Upper lobe of left lung (tissue), 4 donors: ENCODE measurements at regions not wholly inside any gene's neighbourhood (a gene's known extent, or its start where the extent isn't known, plus 50 kb on each side); places are given as distances from the start of the nearest gene placed in this dataset.

Experiments used
- EP300 ChIP-seq, 4 donors: sonication (generic); formaldehyde crosslinking; IDR thresholded peaks; one replicate each; pipeline ENCODE4 v1.5.1; 2017; ENCODE audit warnings: antibody characterized with exemption in 4 of 4, control low read depth in 2 of 4
- TF ChIP-seq, protein P1 (sequence below), 6 experiments: fragments of 450-650 bp in 4 of 6; fragments of 200-600 bp in 2 of 6; sonication (generic) in 2 of 6; IDR thresholded peaks; one replicate each; pipeline ENCODE4 v1.5.1; 2016 to 2019; ENCODE audit warnings: antibody characterized with exemption in 6 of 6

DNA sequence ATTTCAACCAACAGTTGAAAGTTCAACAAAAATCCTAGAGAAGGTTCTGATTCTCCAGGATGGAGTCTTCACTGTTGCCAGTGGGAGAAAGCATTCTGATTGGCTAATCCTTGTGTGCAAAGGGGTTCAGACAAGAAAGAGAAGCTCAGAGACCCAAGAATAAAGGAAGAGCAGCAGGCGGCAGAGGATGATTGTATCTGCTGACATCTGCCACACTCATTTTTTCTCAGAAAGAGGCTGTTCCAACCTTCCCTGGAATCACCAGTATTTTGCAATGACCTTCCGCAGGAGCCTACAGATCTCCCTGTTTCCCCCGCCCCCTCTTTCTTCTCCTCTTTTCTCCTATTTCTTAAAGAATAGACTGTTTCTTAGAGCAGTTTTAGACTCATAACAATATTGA, 376.7 kb downstream of the CDH26 start:
- TF ChIP-seq EP300 (IDR thresholded peaks at IDR 0.05): no peak
- TF ChIP-seq, protein P1, sequence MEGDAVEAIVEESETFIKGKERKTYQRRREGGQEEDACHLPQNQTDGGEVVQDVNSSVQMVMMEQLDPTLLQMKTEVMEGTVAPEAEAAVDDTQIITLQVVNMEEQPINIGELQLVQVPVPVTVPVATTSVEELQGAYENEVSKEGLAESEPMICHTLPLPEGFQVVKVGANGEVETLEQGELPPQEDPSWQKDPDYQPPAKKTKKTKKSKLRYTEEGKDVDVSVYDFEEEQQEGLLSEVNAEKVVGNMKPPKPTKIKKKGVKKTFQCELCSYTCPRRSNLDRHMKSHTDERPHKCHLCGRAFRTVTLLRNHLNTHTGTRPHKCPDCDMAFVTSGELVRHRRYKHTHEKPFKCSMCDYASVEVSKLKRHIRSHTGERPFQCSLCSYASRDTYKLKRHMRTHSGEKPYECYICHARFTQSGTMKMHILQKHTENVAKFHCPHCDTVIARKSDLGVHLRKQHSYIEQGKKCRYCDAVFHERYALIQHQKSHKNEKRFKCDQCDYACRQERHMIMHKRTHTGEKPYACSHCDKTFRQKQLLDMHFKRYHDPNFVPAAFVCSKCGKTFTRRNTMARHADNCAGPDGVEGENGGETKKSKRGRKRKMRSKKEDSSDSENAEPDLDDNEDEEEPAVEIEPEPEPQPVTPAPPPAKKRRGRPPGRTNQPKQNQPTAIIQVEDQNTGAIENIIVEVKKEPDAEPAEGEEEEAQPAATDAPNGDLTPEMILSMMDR (IDR thresholded peaks at IDR 0.05): no peak
